Thyroid gland (tissue), 4 donors: ENCODE measurements at regions not wholly inside any gene's neighbourhood (a gene's known extent, or its start where the extent isn't known, plus 50 kb on each side); places are given as distances from the start of the nearest gene placed in this dataset.
"Not testable (repeated sequence)": the region's sequence is repeated elsewhere in the genome, so short reads cannot be mapped to it uniquely, and the experiment has no call there.

Experiments
- DNase-seq, 2 donors: peaks; one replicate each; pipeline ENCODE4 v3.0.0-alpha.2; 2019
- H3K27ac ChIP-seq, 3 donors: fragments of 200-600 bp; sonication (generic); 1 replicate in 2 of 3; 2 replicates in 1 of 3; pipeline ENCODE4 v1.5.1; 2016 to 2019; ENCODE audit warnings: mild to moderate bottlenecking in 1 of 3, moderate library complexity in 1 of 3
- H3K27me3 ChIP-seq: fragments of 200-600 bp; sonication (generic); one replicate; pipeline ENCODE4 v1.5.1; 2019
- H3K36me3 ChIP-seq, 2 donors: fragments of 200-600 bp; sonication (generic); one replicate each; pipeline ENCODE4 v1.5.1; 2016 to 2019
- H3K4me1 ChIP-seq, 2 donors: fragments of 200-600 bp; sonication (generic); one replicate each; pipeline ENCODE4 v1.5.1; 2017 to 2019
- H3K4me3 ChIP-seq, 3 donors: fragments of 200-600 bp; sonication (generic); replicated peaks in 1 of 3; 1 replicate in 2 of 3; 2 replicates in 1 of 3; pipeline ENCODE4 v1.5.1; 2016; ENCODE audit warnings: mild to moderate bottlenecking in 1 of 3
- H3K9me3 ChIP-seq: fragments of 200-600 bp; sonication (generic); one replicate; pipeline ENCODE4 v1.5.1; 2017
- POLR2A ChIP-seq, 2 donors: fragments of 450-650 bp; IDR thresholded peaks; one replicate each; pipeline ENCODE4 v1.6.1; 2017; ENCODE audit warnings: antibody characterized with exemption in 2 of 2, mild to moderate bottlenecking in 2 of 2, moderate library complexity in 1 of 2
- WGBS, 2 donors: methylation state at CpG; one replicate each; pipeline ENCODE4 v1.1.5; 2017; 5-methylcytosine and 5-hydroxymethylcytosine counted together
- intact Hi-C: fragments of 100-400 bp; cut with DNase I; formaldehyde crosslinking; loops from one replicate; pipeline ENCODE4 v1.15.1; 2023
- TF ChIP-seq, protein P1 (sequence below), 6 experiments: fragments of 200-600 bp in 3 of 6; fragments of 450-650 bp in 3 of 6; sonication (generic) in 3 of 6; IDR thresholded peaks; one replicate each; pipeline ENCODE4 v1.5.1; 2016 to 2019; ENCODE audit warnings: antibody characterized with exemption in 6 of 6, mild to moderate bottlenecking in 2 of 6, inconsistent platforms in 1 of 6, moderate library complexity in 1 of 6

GRCh38 chr6:140153703-140154102 is 779.3 kb upstream of the CITED2 start:
- Histone ChIP-seq H3K9me3 (no peaks in the 10 kb centered on the region), H3K4me3 (no peak overlapping the region), H3K27me3 (no peaks in the 10 kb centered on the region), H3K36me3 (no peaks in the 10 kb centered on the region), H3K27ac (no peak overlapping the region), H3K4me1 (no peaks in the 10 kb centered on the region)
- no peak for DNase-seq
- no peak for TF ChIP-seq POLR2A (IDR thresholded peaks at IDR 0.05)
- TF ChIP-seq, protein P1, sequence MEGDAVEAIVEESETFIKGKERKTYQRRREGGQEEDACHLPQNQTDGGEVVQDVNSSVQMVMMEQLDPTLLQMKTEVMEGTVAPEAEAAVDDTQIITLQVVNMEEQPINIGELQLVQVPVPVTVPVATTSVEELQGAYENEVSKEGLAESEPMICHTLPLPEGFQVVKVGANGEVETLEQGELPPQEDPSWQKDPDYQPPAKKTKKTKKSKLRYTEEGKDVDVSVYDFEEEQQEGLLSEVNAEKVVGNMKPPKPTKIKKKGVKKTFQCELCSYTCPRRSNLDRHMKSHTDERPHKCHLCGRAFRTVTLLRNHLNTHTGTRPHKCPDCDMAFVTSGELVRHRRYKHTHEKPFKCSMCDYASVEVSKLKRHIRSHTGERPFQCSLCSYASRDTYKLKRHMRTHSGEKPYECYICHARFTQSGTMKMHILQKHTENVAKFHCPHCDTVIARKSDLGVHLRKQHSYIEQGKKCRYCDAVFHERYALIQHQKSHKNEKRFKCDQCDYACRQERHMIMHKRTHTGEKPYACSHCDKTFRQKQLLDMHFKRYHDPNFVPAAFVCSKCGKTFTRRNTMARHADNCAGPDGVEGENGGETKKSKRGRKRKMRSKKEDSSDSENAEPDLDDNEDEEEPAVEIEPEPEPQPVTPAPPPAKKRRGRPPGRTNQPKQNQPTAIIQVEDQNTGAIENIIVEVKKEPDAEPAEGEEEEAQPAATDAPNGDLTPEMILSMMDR (IDR thresholded peaks at IDR 0.05): no peak
- intact Hi-C loops: no loop called here
- 93 to 100% methylated on average over 1 of the region's 1 CpG for WGBS, 2 donors

- H3K27me3 ChIP-seq, intact Hi-C loops, H3K36me3 ChIP-seq, H3K27ac ChIP-seq, H3K9me3 ChIP-seq, DNase-seq, H3K4me1 ChIP-seq, H3K4me3 ChIP-seq: not testable (repeated sequence)
- WGBS, 2 donors: 98% methylated on average over 39 to 60 of the region's 67 CpGs
Observed at GRCh38 chr6:140147825-140148814, 773.7 kb upstream of the CITED2 start.

DNA sequence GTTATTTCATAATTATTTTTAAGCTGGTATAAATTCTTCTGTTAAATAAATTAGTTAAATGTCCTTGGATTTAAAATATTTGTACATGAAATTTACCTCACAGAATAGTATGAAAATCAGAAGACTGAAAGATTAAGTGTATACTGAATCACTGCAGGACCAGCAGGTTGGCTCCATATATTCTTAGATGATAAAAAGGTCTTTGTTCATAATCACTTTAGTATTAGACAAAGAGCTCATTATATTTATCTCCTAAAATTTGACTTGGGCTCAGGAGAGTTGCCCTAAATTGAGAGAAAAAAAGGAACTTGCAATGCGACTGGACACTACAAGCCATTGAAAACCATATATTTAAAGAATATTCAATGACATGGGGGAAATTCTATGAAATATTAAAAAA is 766.4 kb upstream of the CITED2 start:
- Histone ChIP-seq H3K36me3 (no peaks in the 10 kb centered on the region), H3K4me3 (no peak overlapping the region), H3K27me3 (no peaks in the 10 kb centered on the region), H3K27ac (no peak overlapping the region), H3K9me3 (no peaks in the 10 kb centered on the region), H3K4me1 (no peaks in the 10 kb centered on the region)
- no peak for DNase-seq
- no peak for TF ChIP-seq POLR2A (IDR thresholded peaks at IDR 0.05)
- TF ChIP-seq, protein P1 (IDR thresholded peaks at IDR 0.05): no peak
- 93 to 99% methylated on average over 1 of the region's 1 CpG for WGBS, 2 donors
- intact Hi-C loops: no loop called here

- H3K4me3 ChIP-seq: no peak overlapping the region
- no peak overlapping the region for H3K27ac ChIP-seq
- 70 to 72% methylated on average over 5 of the region's 5 CpGs for WGBS, 2 donors
- no peaks in the 10 kb centered on the region for H3K4me1 ChIP-seq
- H3K36me3 ChIP-seq: no peaks in the 10 kb centered on the region
- no peaks in the 10 kb centered on the region for H3K9me3 ChIP-seq
- intact Hi-C loops: no loop called here
- no peak for TF ChIP-seq POLR2A (IDR thresholded peaks at IDR 0.05)
- TF ChIP-seq, protein P1 (IDR thresholded peaks at IDR 0.05): no peak
- no peaks in the 10 kb centered on the region for H3K27me3 ChIP-seq
- DNase-seq: no peak
Observed at GRCh38 chr6:140138311-140139010, 764.0 kb upstream of the CITED2 start.

DNA sequence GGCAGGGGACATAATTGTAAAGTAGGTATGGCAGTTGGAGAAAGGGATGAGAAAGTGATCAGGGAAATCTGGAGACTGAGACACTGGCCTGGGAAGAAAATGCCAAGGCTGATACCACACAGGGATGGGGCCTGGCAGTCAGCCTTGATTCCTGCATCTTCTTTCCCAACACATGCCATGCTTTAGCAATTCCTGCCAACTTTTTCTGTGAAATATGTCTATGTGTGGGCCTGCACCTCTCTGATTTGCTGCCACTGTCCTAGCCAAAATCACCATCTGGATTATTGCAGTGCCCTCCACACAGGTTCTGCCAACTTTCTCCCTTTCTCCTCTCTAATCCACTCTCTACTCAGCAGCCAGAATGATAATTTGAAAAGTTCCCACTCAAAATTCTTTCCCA is 759.8 kb upstream of the CITED2 start:
- no peak for DNase-seq
- intact Hi-C loops: no loop called here
- no peaks in the 10 kb centered on the region for H3K4me1 ChIP-seq
- H3K27me3 ChIP-seq: no peaks in the 10 kb centered on the region
- no peaks in the 10 kb centered on the region for H3K36me3 ChIP-seq
- H3K4me3 ChIP-seq: no peak overlapping the region
- TF ChIP-seq, protein P1 (IDR thresholded peaks at IDR 0.05): no peak
- no peak for TF ChIP-seq POLR2A (IDR thresholded peaks at IDR 0.05)
- H3K27ac ChIP-seq: no peak overlapping the region
- H3K9me3 ChIP-seq: no peaks in the 10 kb centered on the region
